IMR-90 (cell line): ENCODE measurements at regions not wholly inside any gene's neighbourhood (a gene's known extent, or its start where the extent isn't known, plus 50 kb on each side); places are given as distances from the start of the nearest gene placed in this dataset.

Experiments used
- ATAC-seq: fragments of 200-7000 bp; cut with Tn5 transposase; 2 replicates; pipeline ENCODE4 v1.9.1; 2020; ENCODE audit warnings: low read depth, mild to moderate bottlenecking, moderate library complexity
- BruUV-seq: library from RNA; stranded (reverse); fragments of 400-500 nt; replicated peaks from 2 replicates; lab custom pipeline; 2021; lab: Mats Ljungman, UMichigan
- CTCF ChIA-PET: fragments of 300-600 bp; formaldehyde crosslinking; extraction: SDS; loops from one replicate; lab custom pipeline; 2021; ENCODE audit warnings: antibody characterized with exemption; lab: Yijun Ruan, JAX
- POLR2A ChIA-PET: fragments of 300-600 bp; sonication (Branson Sonifier 250); formaldehyde crosslinking; loops from one replicate; lab custom pipeline; 2022; ENCODE audit warnings: antibody characterized with exemption; ENCODE audit not compliant: unreplicated experiment; lab: Charles Lee
- DNase-seq: peaks from one replicate; pipeline ENCODE4 v3.0.0; 2013
- H2AFZ ChIP-seq: replicated peaks from 2 replicates; pipeline ENCODE3; 2013; ENCODE audit warnings: low read length, mild to moderate bottlenecking; ENCODE audit not compliant: poor library complexity
- H2AK5ac ChIP-seq: 2 replicates; pipeline ENCODE4 v1.6.1; 2013; ENCODE audit warnings: low read depth, low read length, inconsistent platforms
- H2AK9ac ChIP-seq: replicated peaks from 2 replicates; pipeline ENCODE3; 2013; ENCODE audit warnings: mild to moderate bottlenecking, low read depth, low read length, moderate library complexity; ENCODE audit not compliant: poor library complexity
- H2BK120ac ChIP-seq: 2 replicates; pipeline ENCODE4 v1.6.1; 2013; ENCODE audit warnings: low read depth, low read length, inconsistent platforms
- H2BK15ac ChIP-seq: 3 replicates; pipeline ENCODE4 v1.6.1; 2013; ENCODE audit warnings: low read depth, low read length, inconsistent platforms
- H2BK20ac ChIP-seq: 2 replicates; pipeline ENCODE4 v1.6.1; 2013; ENCODE audit warnings: low read depth, mild to moderate bottlenecking, inconsistent platforms, low read length, moderate library complexity
- H2BK5ac ChIP-seq: 2 replicates; pipeline ENCODE4 v1.6.1; 2013; ENCODE audit warnings: mild to moderate bottlenecking, low read depth, low read length, inconsistent platforms; ENCODE audit not compliant: poor library complexity, severe bottlenecking
- H3K14ac ChIP-seq: replicated peaks from 2 replicates; pipeline ENCODE4 v1.6.1; 2013; ENCODE audit warnings: low read depth, low read length, inconsistent platforms
- H3K18ac ChIP-seq: 2 replicates; pipeline ENCODE4 v1.6.1; 2013; ENCODE audit warnings: low read depth, low read length, control low read depth
- H3K23ac ChIP-seq: 2 replicates; pipeline ENCODE4 v1.6.1; 2013; ENCODE audit warnings: low read depth, low read length, inconsistent platforms
- H3K27ac ChIP-seq: 2 replicates; pipeline ENCODE4 v1.5.1; 2013; ENCODE audit warnings: mild to moderate bottlenecking, control low read depth, low read length; ENCODE audit not compliant: insufficient read depth
- H3K27me3 ChIP-seq: 2 replicates; pipeline ENCODE4 v1.6.1; 2013; ENCODE audit warnings: low read length; ENCODE audit not compliant: control insufficient read depth, insufficient read depth
- H3K36me3 ChIP-seq: 2 replicates; pipeline ENCODE4 v1.6.1; 2013; ENCODE audit warnings: low read length, mixed read lengths; ENCODE audit not compliant: control insufficient read depth, insufficient read depth
- H3K4ac ChIP-seq: 2 replicates; pipeline ENCODE4 v1.6.1; 2013; ENCODE audit warnings: low read depth, low read length, inconsistent platforms
- H3K4me1 ChIP-seq: 2 replicates; pipeline ENCODE4 v1.6.1; 2013; ENCODE audit warnings: low read length, mixed read lengths; ENCODE audit not compliant: control insufficient read depth, insufficient read depth
- H3K4me2 ChIP-seq: 2 replicates; pipeline ENCODE4 v1.6.1; 2013; ENCODE audit warnings: low read depth, mild to moderate bottlenecking, control low read depth, low read length, moderate library complexity
- H3K4me3 ChIP-seq: 2 replicates; pipeline ENCODE4 v1.5.1; 2013; ENCODE audit warnings: low read depth, mild to moderate bottlenecking, control low read depth, low read length, moderate library complexity; ENCODE audit not compliant: insufficient read depth
- H3K56ac ChIP-seq: 2 replicates; pipeline ENCODE4 v1.6.1; 2013; ENCODE audit warnings: low read length, inconsistent platforms; ENCODE audit not compliant: insufficient read depth; ENCODE audit errors: extremely low read depth
- H3K79me1 ChIP-seq, 2 experiments: 2 replicates each; pipeline ENCODE4 v1.6.1; 2013; ENCODE audit warnings: low read length in 2 of 2, inconsistent platforms in 1 of 2, low read depth in 1 of 2
- H3K9ac ChIP-seq: 2 replicates; pipeline ENCODE4 v1.6.1; 2013; ENCODE audit warnings: low read depth, low read length, control low read depth
- H3K9me1 ChIP-seq: 2 replicates; pipeline ENCODE4 v1.6.1; 2013; ENCODE audit warnings: low read length, inconsistent platforms; ENCODE audit not compliant: insufficient read depth
- H3K9me3 ChIP-seq: 2 replicates; pipeline ENCODE4 v1.6.1; 2013; ENCODE audit warnings: low read length; ENCODE audit not compliant: control insufficient read depth, insufficient read depth
- H4K20me1 ChIP-seq: 2 replicates; pipeline ENCODE4 v1.6.1; 2013; ENCODE audit warnings: low read length, inconsistent platforms; ENCODE audit not compliant: insufficient read depth
- H4K5ac ChIP-seq: 2 replicates; pipeline ENCODE4 v1.6.1; 2013; ENCODE audit warnings: mild to moderate bottlenecking, low read depth, low read length, control low read depth
- H4K8ac ChIP-seq, 2 experiments: 2 replicates each; pipeline ENCODE4 v1.6.1; 2013; ENCODE audit warnings: low read depth in 2 of 2, low read length in 2 of 2, control low read depth in 1 of 2, inconsistent platforms in 1 of 2
- H4K91ac ChIP-seq: 2 replicates; pipeline ENCODE4 v1.6.1; 2013; ENCODE audit warnings: low read depth, low read length, inconsistent platforms; ENCODE audit not compliant: insufficient read depth
- BHLHE40 ChIP-seq: fragments of 150-350 bp; IDR thresholded peaks from 2 replicates; pipeline ENCODE4 v1.6.1; 2016; ENCODE audit warnings: mild to moderate bottlenecking, low read depth, low read length
- CEBPB ChIP-seq: IDR thresholded peaks from 2 replicates; pipeline ENCODE4 v1.6.1; 2012; ENCODE audit warnings: low read depth, low read length, improper control_type of control experiment
- CHD1 ChIP-seq: IDR thresholded peaks from 2 replicates; pipeline ENCODE4 v1.6.1; 2012; ENCODE audit warnings: low read depth, low read length, improper control_type of control experiment
- CTCF ChIP-seq: conservative IDR thresholded peaks from 2 replicates; pipeline ENCODE4 v1.5.1; 2012; ENCODE audit warnings: mild to moderate bottlenecking, low read depth, low read length, improper control_type of control experiment
- ELK1 ChIP-seq: fragments of 150-350 bp; IDR thresholded peaks from 2 replicates; pipeline ENCODE4 v1.6.1; 2016; ENCODE audit warnings: low read depth, mild to moderate bottlenecking, low read length, moderate library complexity, borderline replicate concordance
- FOS ChIP-seq: fragments of 150-350 bp; IDR thresholded peaks from 2 replicates; pipeline ENCODE4 v1.6.1; 2016; ENCODE audit warnings: low read depth, low read length
- MAFK ChIP-seq: IDR thresholded peaks from 2 replicates; pipeline ENCODE4 v1.6.1; 2012; ENCODE audit warnings: low read depth, low read length, improper control_type of control experiment
- MAZ ChIP-seq: IDR thresholded peaks from 2 replicates; pipeline ENCODE4 v1.6.1; 2012; ENCODE audit warnings: low read depth, mild to moderate bottlenecking, low read length, improper control_type of control experiment, moderate library complexity, borderline replicate concordance
- MXI1 ChIP-seq: IDR thresholded peaks from 2 replicates; pipeline ENCODE4 v1.6.1; 2012; ENCODE audit warnings: low read depth, mild to moderate bottlenecking, low read length, moderate library complexity, borderline replicate concordance
- NFE2L2 ChIP-seq: fragments of 150-350 bp; IDR thresholded peaks from 2 replicates; pipeline ENCODE4 v1.6.1; 2016; ENCODE audit warnings: low read depth, mild to moderate bottlenecking, low read length
- POLR2A ChIP-seq: IDR thresholded peaks from 2 replicates; pipeline ENCODE4 v1.6.1; 2012; ENCODE audit warnings: mild to moderate bottlenecking, low read depth, low read length
- RAD21 ChIP-seq: IDR thresholded peaks from 2 replicates; pipeline ENCODE4 v1.6.1; 2012; ENCODE audit warnings: low read length, improper control_type of control experiment
- RCOR1 ChIP-seq: IDR thresholded peaks from 2 replicates; pipeline ENCODE4 v1.6.1; 2012; ENCODE audit warnings: mild to moderate bottlenecking, low read length, improper control_type of control experiment; ENCODE audit not compliant: insufficient replicate concordance
- RFX5 ChIP-seq: IDR thresholded peaks from 2 replicates; pipeline ENCODE4 v1.8.0; 2012; ENCODE audit warnings: low read depth, mild to moderate bottlenecking, low read length, moderate library complexity
- SMC3 ChIP-seq: fragments of 150-350 bp; IDR thresholded peaks from 2 replicates; pipeline ENCODE4 v1.6.1; 2016; ENCODE audit warnings: low read depth, mild to moderate bottlenecking, antibody characterized with exemption, low read length, moderate library complexity
- USF2 ChIP-seq: fragments of 150-350 bp; IDR thresholded peaks from 2 replicates; pipeline ENCODE4 v1.6.1; 2017; ENCODE audit warnings: mild to moderate bottlenecking, antibody characterized with exemption, low read length, low read depth
- WGBS, 2 experiments: methylation state at CpG; one replicate each; pipeline versions ENCODE4 v1.1.5 to v1.1.7; 2013; ENCODE audit warnings: missing lambda C conversion rate in 2 of 2; ENCODE audit not compliant: insufficient read length in 1 of 2; ENCODE audit errors: extremely low coverage in 2 of 2; 5-methylcytosine and 5-hydroxymethylcytosine counted together
- dilution Hi-C: fragments of 300-500 bp; cut with HindIII; formaldehyde crosslinking; loops from one replicate; pipeline ENCODE4 v1.14.3; 2018; ENCODE audit warnings: low sequenced_read_pairs; ENCODE audit not compliant: unreplicated experiment
- in situ Hi-C: fragments of 300-500 bp; cut with MboI; formaldehyde crosslinking; loops from 3 replicates; pipeline ENCODE4 v1.14.3; 2019; ENCODE audit warnings: low sequenced_read_pairs, inconsistent platforms, mixed read lengths
- intact Hi-C: fragments of 100-400 bp; cut with micrococcal nuclease; formaldehyde crosslinking; loops from 2 replicates; pipeline ENCODE4 v1.10.0; 2022

- Histone ChIP-seq H4K91ac (no peak overlapping the region), H3K14ac (no peak overlapping the region), H2BK120ac (no peak overlapping the region), H3K79me1 (no peaks in the 10 kb centered on the region), H2AFZ (no peak overlapping the region), H2AK5ac (no peak overlapping the region), H3K9me3 (no peaks in the 10 kb centered on the region), H2BK5ac (no peak overlapping the region), H2AK9ac (no peak overlapping the region), H3K4ac (no peak overlapping the region), H3K4me1 (no peaks in the 10 kb centered on the region), H3K4me3 (no peak overlapping the region), H4K20me1 (no peaks in the 10 kb centered on the region), H3K23ac (no peak overlapping the region), H4K8ac (no peak overlapping the region), H2BK15ac (no peak overlapping the region), H3K9me1 (no peaks in the 10 kb centered on the region), H3K27me3 (no peaks in the 10 kb centered on the region), H3K36me3 (no peaks in the 10 kb centered on the region), H3K9ac (no peak overlapping the region), H2BK20ac (no peak overlapping the region), H3K56ac (no peak overlapping the region), H4K5ac (no peak overlapping the region), H3K27ac (no peak overlapping the region), H3K18ac (no peak overlapping the region), H3K4me2 (no peak overlapping the region)
- TF ChIP-seq CTCF (no peak), MAFK (no peak), CHD1 (no peak), FOS (no peak), USF2 (no peak), MXI1 (no peak), RCOR1 (no peak), MAZ (no peak), ELK1 (no peak), RFX5 (no peak), BHLHE40 (no peak), POLR2A (no peak), CEBPB (no peak), SMC3 (no peak), RAD21 (no peak), NFE2L2 (no peak)
- WGBS, 2 experiments, result no CpG with 5 or more reads among the region's 2 CpGs
- DNase-seq (no peak), ATAC-seq (no peak)
- in situ Hi-C loops, result no loop called here
- intact Hi-C loops, result no loop called here
- BruUV-seq, result no TSS peak
- CTCF ChIA-PET, result no interaction called here
- dilution Hi-C loops, result no loop called here
- POLR2A ChIA-PET, result no interaction called here
Observed at GRCh38 chr15:55094136-55094535, 102.6 kb downstream of the RSL24D1 start.
